Endothelial cell (in vitro differentiated cells): ENCODE measurements at regions not wholly inside any gene's neighbourhood (a gene's known extent, or its start where the extent isn't known, plus 50 kb on each side); places are given as distances from the start of the nearest gene placed in this dataset.

ENCODE experiments used
- DNase-seq: peaks from one replicate; pipeline ENCODE4 v3.0.0; 2021; ENCODE audit warnings: low spot score
- H3K27ac Mint-ChIP-seq: one replicate; pipeline ENCODE4 v1.8.0; 2021; ENCODE audit warnings: mixed read lengths, inconsistent platforms; ENCODE audit not compliant: unreplicated experiment
- H3K27me3 Mint-ChIP-seq: one replicate; pipeline ENCODE4 v1.8.0; 2021; ENCODE audit warnings: mild to moderate bottlenecking, moderate library complexity, mixed read lengths, inconsistent platforms; ENCODE audit not compliant: unreplicated experiment
- H3K36me3 Mint-ChIP-seq: one replicate; pipeline ENCODE4 v1.8.0; 2021; ENCODE audit warnings: mild to moderate bottlenecking, low read depth, mixed read lengths, inconsistent platforms; ENCODE audit not compliant: unreplicated experiment
- H3K4me1 Mint-ChIP-seq: one replicate; pipeline ENCODE4 v1.8.0; 2021; ENCODE audit warnings: mild to moderate bottlenecking, mixed read lengths, inconsistent platforms; ENCODE audit not compliant: unreplicated experiment
- H3K4me3 Mint-ChIP-seq: one replicate; pipeline ENCODE4 v1.8.0; 2021; ENCODE audit warnings: mild to moderate bottlenecking, mixed read lengths, inconsistent platforms; ENCODE audit not compliant: unreplicated experiment
- H3K9me3 Mint-ChIP-seq: one replicate; pipeline ENCODE4 v1.8.0; 2021; ENCODE audit warnings: mixed read lengths, inconsistent platforms; ENCODE audit not compliant: unreplicated experiment
- TF ChIP-seq, protein P1 (sequence below): fragments of 200-600 bp; sonication (generic); IDR thresholded peaks from one replicate; pipeline ENCODE4 v1.5.0; 2021; ENCODE audit warnings: antibody characterized with exemption; ENCODE audit not compliant: unreplicated experiment

DNA sequence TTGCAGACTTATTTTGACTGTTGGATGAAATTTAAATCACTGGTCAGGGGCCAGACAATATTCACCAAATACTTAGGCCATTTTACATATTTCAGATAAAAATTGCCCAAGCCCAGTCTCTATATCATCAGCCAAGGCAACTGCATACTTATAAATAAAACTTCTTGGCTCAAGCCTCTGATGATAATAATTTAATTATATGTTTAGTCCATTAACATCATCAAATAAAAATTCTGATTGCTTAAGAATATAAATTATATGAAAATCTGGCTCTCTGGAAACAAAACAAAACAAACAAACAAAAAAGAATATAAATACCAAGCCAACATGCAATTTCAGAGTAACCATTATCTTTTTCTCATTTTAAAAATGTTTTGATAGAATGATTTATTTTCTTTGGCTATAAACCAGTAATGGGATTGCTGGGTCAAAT is 165.2 kb downstream of the BTG1 start:
- H3K36me3 Mint-ChIP-seq, result no peaks in the 10 kb centered on the region
- TF ChIP-seq, protein P1, sequence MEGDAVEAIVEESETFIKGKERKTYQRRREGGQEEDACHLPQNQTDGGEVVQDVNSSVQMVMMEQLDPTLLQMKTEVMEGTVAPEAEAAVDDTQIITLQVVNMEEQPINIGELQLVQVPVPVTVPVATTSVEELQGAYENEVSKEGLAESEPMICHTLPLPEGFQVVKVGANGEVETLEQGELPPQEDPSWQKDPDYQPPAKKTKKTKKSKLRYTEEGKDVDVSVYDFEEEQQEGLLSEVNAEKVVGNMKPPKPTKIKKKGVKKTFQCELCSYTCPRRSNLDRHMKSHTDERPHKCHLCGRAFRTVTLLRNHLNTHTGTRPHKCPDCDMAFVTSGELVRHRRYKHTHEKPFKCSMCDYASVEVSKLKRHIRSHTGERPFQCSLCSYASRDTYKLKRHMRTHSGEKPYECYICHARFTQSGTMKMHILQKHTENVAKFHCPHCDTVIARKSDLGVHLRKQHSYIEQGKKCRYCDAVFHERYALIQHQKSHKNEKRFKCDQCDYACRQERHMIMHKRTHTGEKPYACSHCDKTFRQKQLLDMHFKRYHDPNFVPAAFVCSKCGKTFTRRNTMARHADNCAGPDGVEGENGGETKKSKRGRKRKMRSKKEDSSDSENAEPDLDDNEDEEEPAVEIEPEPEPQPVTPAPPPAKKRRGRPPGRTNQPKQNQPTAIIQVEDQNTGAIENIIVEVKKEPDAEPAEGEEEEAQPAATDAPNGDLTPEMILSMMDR, result no peak
- no peaks in the 10 kb centered on the region for H3K9me3 Mint-ChIP-seq
- H3K27ac Mint-ChIP-seq, result no peak overlapping the region
- DNase-seq, result no peak
- H3K4me1 Mint-ChIP-seq, result peaks cover 7% of the 10 kb centered on the region
- H3K27me3 Mint-ChIP-seq, result no peaks in the 10 kb centered on the region
- no peak overlapping the region for H3K4me3 Mint-ChIP-seq

DNA sequence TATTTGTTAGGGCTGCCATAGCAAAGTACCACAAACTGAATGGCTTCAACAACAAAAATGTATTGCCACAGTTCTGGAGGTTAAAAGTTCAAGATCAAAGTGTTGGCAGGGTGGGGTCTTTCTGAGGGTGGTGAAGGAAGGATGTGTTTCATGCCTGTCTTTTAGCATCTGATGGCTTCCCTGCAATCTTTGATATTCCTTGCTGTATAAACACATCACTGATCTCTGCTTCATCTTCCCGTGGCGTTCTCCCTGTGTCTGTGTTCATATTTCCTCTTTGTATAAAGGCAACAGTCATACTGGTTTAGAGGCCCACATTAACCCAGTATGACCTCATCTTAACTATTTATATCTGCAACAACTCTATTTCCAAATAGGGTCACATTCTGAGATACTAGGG is 167.5 kb downstream of the BTG1 start:
- no peaks in the 10 kb centered on the region for H3K27me3 Mint-ChIP-seq
- TF ChIP-seq, protein P1, result no peak
- no peaks in the 10 kb centered on the region for H3K9me3 Mint-ChIP-seq
- H3K27ac Mint-ChIP-seq, result no peak overlapping the region
- H3K4me3 Mint-ChIP-seq, result no peak overlapping the region
- H3K4me1 Mint-ChIP-seq, result no peaks in the 10 kb centered on the region
- no peak for DNase-seq
- H3K36me3 Mint-ChIP-seq, result no peaks in the 10 kb centered on the region

DNA sequence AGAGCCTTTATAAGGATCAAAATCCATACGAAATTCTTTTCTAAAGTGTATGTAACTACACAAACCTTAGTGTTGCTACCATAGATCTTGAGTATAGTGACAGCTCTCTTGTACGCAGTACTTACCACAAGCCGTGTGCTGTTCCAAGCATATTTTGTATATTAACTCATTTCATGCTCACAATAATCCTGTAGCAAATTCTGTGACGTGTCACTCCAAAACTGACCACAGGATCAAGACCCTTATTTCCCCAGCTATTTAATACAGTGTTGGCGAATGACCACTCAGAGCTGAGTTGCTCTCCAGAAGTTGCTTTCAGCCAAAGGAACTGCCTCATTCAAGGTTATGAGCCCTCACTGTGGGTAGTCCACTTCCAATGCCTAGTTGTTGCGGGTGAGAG is 169.8 kb downstream of the BTG1 start:
- Mint-ChIP-seq H3K9me3 (no peaks in the 10 kb centered on the region), H3K4me1 (no peaks in the 10 kb centered on the region), H3K36me3 (no peaks in the 10 kb centered on the region), H3K27ac (no peak overlapping the region), H3K27me3 (peaks cover 2% of the 10 kb centered on the region), H3K4me3 (no peak overlapping the region)
- TF ChIP-seq, protein P1, result no peak
- DNase-seq, result no peak

DNA sequence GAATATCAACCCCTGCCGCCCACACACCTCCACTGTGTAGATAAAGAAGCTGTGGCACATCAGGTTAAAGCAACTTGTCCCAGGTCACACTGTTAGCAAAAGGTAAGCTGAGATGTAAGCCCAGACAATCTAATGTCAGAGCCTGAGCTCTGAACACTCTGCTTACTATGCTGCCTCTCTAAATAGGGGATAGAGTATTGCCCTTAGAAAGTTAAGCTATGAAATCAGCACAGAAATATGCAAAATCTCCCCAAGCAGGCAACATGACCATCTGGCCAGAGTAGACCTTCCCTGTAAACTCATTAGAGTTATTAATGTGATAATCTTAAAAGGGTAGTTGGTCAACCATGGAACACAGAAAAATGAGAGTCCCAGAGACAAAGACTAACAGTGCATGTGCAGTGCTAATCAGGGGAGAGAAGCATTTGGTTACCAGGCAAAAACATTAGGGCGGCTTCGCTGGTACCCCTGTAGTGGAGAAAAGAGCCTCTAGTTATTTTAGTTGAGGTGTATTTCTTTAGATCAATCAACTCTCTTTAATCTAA is 171.0 kb downstream of the BTG1 start:
- TF ChIP-seq, protein P1, result no peak
- no peaks in the 10 kb centered on the region for H3K9me3 Mint-ChIP-seq
- H3K27me3 Mint-ChIP-seq, result peaks cover 9% of the 10 kb centered on the region
- no peak for DNase-seq
- peaks cover 5% of the 10 kb centered on the region for H3K36me3 Mint-ChIP-seq
- no peak overlapping the region for H3K27ac Mint-ChIP-seq
- no peak overlapping the region for H3K4me3 Mint-ChIP-seq
- no peaks in the 10 kb centered on the region for H3K4me1 Mint-ChIP-seq

DNA sequence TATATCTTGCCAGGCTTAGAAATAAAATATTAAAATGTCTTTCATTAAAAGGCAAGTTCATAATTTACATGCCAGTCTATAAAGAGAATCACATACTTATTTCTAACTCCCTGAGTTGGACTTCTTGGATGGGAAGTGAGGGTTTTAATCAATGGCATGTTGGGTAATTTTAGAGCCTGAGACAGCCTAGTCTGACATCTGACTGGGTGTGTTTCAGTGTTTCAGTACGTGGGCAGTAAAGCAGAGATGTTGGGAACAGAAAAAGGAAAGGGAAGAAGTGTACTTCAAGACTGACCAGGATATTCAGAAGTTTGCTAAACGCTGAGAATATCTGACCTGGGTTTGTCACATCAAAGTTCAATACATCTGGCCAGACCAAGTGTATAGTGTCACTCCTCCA is 171.8 kb downstream of the BTG1 start:
- no peak for DNase-seq
- Mint-ChIP-seq H3K27ac (no peak overlapping the region), H3K9me3 (no peaks in the 10 kb centered on the region), H3K4me3 (no peak overlapping the region), H3K36me3 (peaks cover 5% of the 10 kb centered on the region), H3K4me1 (no peaks in the 10 kb centered on the region), H3K27me3 (peaks cover 9% of the 10 kb centered on the region)
- TF ChIP-seq, protein P1, result no peak
